CD14-positive monocyte (primary cell): ENCODE measurements at regions not wholly inside any gene's neighbourhood (a gene's known extent, or its start where the extent isn't known, plus 50 kb on each side); places are given as distances from the start of the nearest gene placed in this dataset.

Source experiments
- DNase-seq, 3 donors: peaks; one replicate each; pipeline ENCODE4 v3.0.0-alpha.2; 2011 to 2022
- H2AFZ ChIP-seq: 2 replicates; pipeline ENCODE4 v1.6.0; 2012; ENCODE audit warnings: mild to moderate bottlenecking, low read depth, low read length, inconsistent platforms; ENCODE audit not compliant: insufficient read depth, poor library complexity, severe bottlenecking
- H3K27ac ChIP-seq, 2 donors: 1 replicate in 1 of 2; 2 replicates in 1 of 2; pipeline ENCODE4 v1.5.1; 2012 to 2013; ENCODE audit warnings: low read length in 2 of 2, control low read depth in 1 of 2, inconsistent platforms in 1 of 2, low read depth in 1 of 2, mild to moderate bottlenecking in 1 of 2
- H3K27me3 ChIP-seq, 2 donors: one replicate each; pipeline versions ENCODE4 v1.6.0 to v1.6.1; 2011 to 2013; ENCODE audit warnings: low read length in 2 of 2; ENCODE audit not compliant: control insufficient read depth in 2 of 2, insufficient read depth in 2 of 2
- H3K36me3 ChIP-seq, 2 donors: replicated peaks in 1 of 2; 1 replicate in 1 of 2; 2 replicates in 1 of 2; pipeline versions ENCODE4 v1.5.1 to v1.6.1; 2012 to 2013; ENCODE audit warnings: low read length in 2 of 2, control low read depth in 1 of 2, inconsistent platforms in 1 of 2, mild to moderate bottlenecking in 1 of 2; ENCODE audit not compliant: insufficient read depth in 2 of 2, control insufficient read depth in 1 of 2
- H3K4me1 ChIP-seq, 2 donors: 1 replicate in 1 of 2; 2 replicates in 1 of 2; pipeline versions ENCODE4 v1.5.1 to v1.6.1; 2012 to 2013; ENCODE audit warnings: low read length in 2 of 2, control low read depth in 1 of 2, inconsistent platforms in 1 of 2, mild to moderate bottlenecking in 1 of 2, moderate library complexity in 1 of 2; ENCODE audit not compliant: insufficient read depth in 2 of 2, control insufficient read depth in 1 of 2
- H3K4me2 ChIP-seq: replicated peaks from 2 replicates; pipeline ENCODE3; 2012; ENCODE audit warnings: low read length, moderate library complexity, mild to moderate bottlenecking; ENCODE audit not compliant: poor library complexity, severe bottlenecking; ENCODE audit errors: extremely low read depth
- H3K4me3 ChIP-seq, 3 experiments: fragments of 200-600 bp in 1 of 3; sonication (generic) in 1 of 3; replicated peaks in 1 of 3; 1 replicate in 2 of 3; 2 replicates in 1 of 3; pipeline ENCODE4 v1.5.1; 2011 to 2013; ENCODE audit warnings: low read length in 3 of 3, mild to moderate bottlenecking in 3 of 3, control low read depth in 2 of 3, low read depth in 2 of 3, inconsistent platforms in 1 of 3, moderate library complexity in 1 of 3
- H3K79me2 ChIP-seq: 2 replicates; pipeline ENCODE4 v1.6.0; 2012; ENCODE audit warnings: mild to moderate bottlenecking, control low read depth, inconsistent platforms, low read length, moderate library complexity; ENCODE audit not compliant: insufficient read depth
- H3K9ac ChIP-seq: 2 replicates; pipeline ENCODE4 v1.6.0; 2017; ENCODE audit warnings: low read length, mild to moderate bottlenecking; ENCODE audit not compliant: insufficient read depth, poor library complexity, severe bottlenecking
- H3K9me3 ChIP-seq, 2 donors: replicated peaks in 1 of 2; 1 replicate in 1 of 2; 2 replicates in 1 of 2; pipeline versions ENCODE4 v1.5.1 to v1.6.1; 2012 to 2013; ENCODE audit warnings: low read length in 2 of 2, control low read depth in 1 of 2; ENCODE audit not compliant: control insufficient read depth in 1 of 2, insufficient read depth in 1 of 2
- H4K20me1 ChIP-seq: 2 replicates; pipeline ENCODE4 v1.6.0; 2012; ENCODE audit warnings: mild to moderate bottlenecking, low read length, control low read depth, moderate library complexity; ENCODE audit not compliant: insufficient read depth
- H3K27ac Mint-ChIP-seq, 7 donors: one replicate each; pipeline ENCODE4 v1.8.0; 2020; ENCODE audit warnings: mild to moderate bottlenecking in 7 of 7, mixed read lengths in 7 of 7, moderate library complexity in 6 of 7, inconsistent platforms in 2 of 7
- H3K27me3 Mint-ChIP-seq, 3 donors: one replicate each; pipeline ENCODE4 v1.8.0; 2021 to 2022; ENCODE audit warnings: low read depth in 3 of 3, mild to moderate bottlenecking in 3 of 3, mixed read lengths in 3 of 3, moderate library complexity in 3 of 3, inconsistent platforms in 1 of 3
- H3K36me3 Mint-ChIP-seq, 2 donors: one replicate each; pipeline ENCODE4 v1.8.0; 2020; ENCODE audit warnings: mixed read lengths in 2 of 2, inconsistent platforms in 1 of 2, mild to moderate bottlenecking in 1 of 2
- H3K4me1 Mint-ChIP-seq: one replicate; pipeline ENCODE4 v1.8.0; 2020; ENCODE audit warnings: mild to moderate bottlenecking, mixed read lengths
- H3K4me3 Mint-ChIP-seq, 2 donors: one replicate each; pipeline ENCODE4 v1.8.0; 2020; ENCODE audit warnings: mild to moderate bottlenecking in 2 of 2, mixed read lengths in 2 of 2, moderate library complexity in 1 of 2
- H3K9me3 Mint-ChIP-seq, 7 donors: one replicate each; pipeline ENCODE4 v1.8.0; 2020 to 2022; ENCODE audit warnings: mixed read lengths in 7 of 7, mild to moderate bottlenecking in 6 of 7, moderate library complexity in 6 of 7, inconsistent platforms in 2 of 7
- WGBS: methylation state at CpG from one replicate; pipeline ENCODE4 v1.1.5; 2013; ENCODE audit warnings: missing lambda C conversion rate; ENCODE audit not compliant: insufficient coverage; 5-methylcytosine and 5-hydroxymethylcytosine counted together
- intact Hi-C, 2 donors: fragments of 100-400 bp; cut with micrococcal nuclease; formaldehyde crosslinking; loops; one replicate each; pipeline versions ENCODE4 v1.15.0 to v1.15.1; 2023
- TF ChIP-seq, protein P1 (sequence below): fragments of 200-600 bp; IDR thresholded peaks from one replicate; pipeline ENCODE4 v1.8.0; 2022; ENCODE audit warnings: antibody characterized with exemption, mild to moderate bottlenecking

DNA sequence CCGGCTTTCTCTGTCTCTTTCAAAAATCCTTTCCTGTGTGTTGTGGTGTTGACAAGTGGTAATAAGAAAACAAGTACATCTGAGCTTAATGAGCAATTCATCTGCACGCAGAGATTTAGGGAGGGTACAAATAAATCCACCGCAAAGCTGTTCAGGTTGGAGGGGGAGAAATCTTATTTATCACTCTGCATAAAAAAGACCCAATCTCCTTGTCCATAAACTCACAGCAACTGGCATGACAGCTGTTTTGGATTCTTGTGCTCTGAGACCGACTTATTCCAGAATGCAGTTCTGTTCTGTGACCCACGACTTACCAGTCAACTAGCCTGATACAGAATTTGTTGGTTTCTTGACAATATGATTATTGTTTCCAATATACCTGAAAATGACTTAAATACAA, 380.1 kb downstream of the SOX11 start:
- Mint-ChIP-seq H3K36me3 (no peaks in the 10 kb centered on the region), H3K4me1 (no peaks in the 10 kb centered on the region), H3K9me3 (peaks cover 0 to 3% (median 0%) of the 10 kb centered on the region in 7 donors), H3K4me3 (no peak overlapping the region), H3K27ac (no peak overlapping the region), H3K27me3 (peaks cover 0 to 2% (median 0%) of the 10 kb centered on the region in 3 donors)
- Histone ChIP-seq H3K27ac (no peak overlapping the region), H3K9me3 (no peaks in the 10 kb centered on the region), H4K20me1 (no peaks in the 10 kb centered on the region), H3K9ac (no peak overlapping the region), H3K79me2 (no peaks in the 10 kb centered on the region), H3K4me3 (no peak overlapping the region), H2AFZ (no peak overlapping the region), H3K36me3 (no peaks in the 10 kb centered on the region), H3K4me1 (no peaks in the 10 kb centered on the region), H3K27me3 (no peaks in the 10 kb centered on the region), H3K4me2 (no peak overlapping the region)
- intact Hi-C loops: no loop called here
- TF ChIP-seq, protein P1, sequence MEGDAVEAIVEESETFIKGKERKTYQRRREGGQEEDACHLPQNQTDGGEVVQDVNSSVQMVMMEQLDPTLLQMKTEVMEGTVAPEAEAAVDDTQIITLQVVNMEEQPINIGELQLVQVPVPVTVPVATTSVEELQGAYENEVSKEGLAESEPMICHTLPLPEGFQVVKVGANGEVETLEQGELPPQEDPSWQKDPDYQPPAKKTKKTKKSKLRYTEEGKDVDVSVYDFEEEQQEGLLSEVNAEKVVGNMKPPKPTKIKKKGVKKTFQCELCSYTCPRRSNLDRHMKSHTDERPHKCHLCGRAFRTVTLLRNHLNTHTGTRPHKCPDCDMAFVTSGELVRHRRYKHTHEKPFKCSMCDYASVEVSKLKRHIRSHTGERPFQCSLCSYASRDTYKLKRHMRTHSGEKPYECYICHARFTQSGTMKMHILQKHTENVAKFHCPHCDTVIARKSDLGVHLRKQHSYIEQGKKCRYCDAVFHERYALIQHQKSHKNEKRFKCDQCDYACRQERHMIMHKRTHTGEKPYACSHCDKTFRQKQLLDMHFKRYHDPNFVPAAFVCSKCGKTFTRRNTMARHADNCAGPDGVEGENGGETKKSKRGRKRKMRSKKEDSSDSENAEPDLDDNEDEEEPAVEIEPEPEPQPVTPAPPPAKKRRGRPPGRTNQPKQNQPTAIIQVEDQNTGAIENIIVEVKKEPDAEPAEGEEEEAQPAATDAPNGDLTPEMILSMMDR: no peak
- WGBS: no CpG with 5 or more reads among the region's 5 CpGs
- DNase-seq: no peak

DNA sequence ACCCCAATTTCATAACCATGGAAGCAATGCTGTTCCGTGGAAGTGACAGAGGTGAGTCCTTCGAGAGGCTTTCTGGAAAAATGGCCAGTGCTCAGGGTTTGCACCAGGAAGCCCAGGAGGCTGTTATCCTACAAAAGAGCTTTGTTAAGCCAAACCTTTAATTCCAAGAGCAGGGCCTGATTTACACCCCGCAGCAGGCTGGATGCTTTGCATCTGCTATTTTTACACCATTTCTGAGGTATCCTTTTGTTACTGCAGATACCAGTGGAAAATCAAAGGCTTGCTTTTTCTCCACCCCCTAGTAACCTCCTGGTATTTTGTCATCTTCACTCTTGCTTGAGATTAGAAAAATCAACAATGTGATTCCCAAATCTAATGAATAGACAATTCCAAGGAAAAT, 380.6 kb downstream of the SOX11 start:
- TF ChIP-seq, protein P1: no peak
- no peaks in the 10 kb centered on the region for H3K4me1 ChIP-seq
- peaks cover 0 to 3% (median 0%) of the 10 kb centered on the region in 7 donors for H3K9me3 Mint-ChIP-seq
- no peak overlapping the region for H3K9ac ChIP-seq
- H3K4me1 Mint-ChIP-seq: no peaks in the 10 kb centered on the region
- no peaks in the 10 kb centered on the region for H4K20me1 ChIP-seq
- H3K4me3 ChIP-seq: no peak overlapping the region
- no peak overlapping the region for H2AFZ ChIP-seq
- H3K4me2 ChIP-seq: no peak overlapping the region
- no peak overlapping the region for H3K4me3 Mint-ChIP-seq
- H3K27me3 ChIP-seq: no peaks in the 10 kb centered on the region
- WGBS: 79% methylated on average over 3 of the region's 3 CpGs
- H3K27me3 Mint-ChIP-seq: peaks cover 0 to 2% (median 0%) of the 10 kb centered on the region in 3 donors
- H3K27ac Mint-ChIP-seq: no peak overlapping the region
- no peaks in the 10 kb centered on the region for H3K36me3 Mint-ChIP-seq
- DNase-seq: no peak
- H3K27ac ChIP-seq: no peak overlapping the region
- H3K79me2 ChIP-seq: no peaks in the 10 kb centered on the region
- no peaks in the 10 kb centered on the region for H3K36me3 ChIP-seq
- intact Hi-C loops: no loop called here
- H3K9me3 ChIP-seq: no peaks in the 10 kb centered on the region
